Brain microvascular endothelial cell (primary cell): ENCODE measurements at regions not wholly inside any gene's neighbourhood (a gene's known extent, or its start where the extent isn't known, plus 50 kb on each side); places are given as distances from the start of the nearest gene placed in this dataset.
"Not testable (repeated sequence)": the region's sequence is repeated elsewhere in the genome, so short reads cannot be mapped to it uniquely, and the experiment has no call there.

ENCODE experiments used
- DNase-seq: peaks from one replicate; pipeline ENCODE4 v3.0.0-alpha.2; 2020
- H3K27ac ChIP-seq: fragments of 250-450 bp; sonication (Bioruptor Pico); 2 replicates; pipeline ENCODE4 v1.5.1; 2020; ENCODE audit warnings: mild to moderate bottlenecking, moderate library complexity
- H3K27me3 ChIP-seq: fragments of 250-450 bp; sonication (Bioruptor Pico); replicated peaks from 2 replicates; pipeline ENCODE4 v1.5.1; 2020; ENCODE audit warnings: mild to moderate bottlenecking
- H3K36me3 ChIP-seq: fragments of 250-450 bp; sonication (Bioruptor Pico); replicated peaks from 2 replicates; pipeline ENCODE4 v1.5.1; 2020; ENCODE audit warnings: mild to moderate bottlenecking
- H3K4me3 ChIP-seq: 2 replicates; pipeline ENCODE4 v1.5.1; 2011; ENCODE audit warnings: low read depth, mild to moderate bottlenecking, control low read depth, low read length, moderate library complexity
- CTCF ChIP-seq: IDR thresholded peaks from 2 replicates; pipeline ENCODE4 v1.5.1; 2011; ENCODE audit warnings: low read depth, mild to moderate bottlenecking, moderate library complexity, low read length, control low read depth, inconsistent platforms; ENCODE audit errors: missing control alignments
- in situ Hi-C: cut with HindIII; loops from 2 replicates; pipeline ENCODE4 v1.10.0; 2017; ENCODE audit warnings: low sequenced_read_pairs, low pct_ligation_motif_present

- Histone ChIP-seq H3K4me3 (no peak overlapping the region), H3K27me3 (no peaks in the 10 kb centered on the region), H3K36me3 (no peaks in the 10 kb centered on the region), H3K27ac (no peak overlapping the region)
- no peak for TF ChIP-seq CTCF
- in situ Hi-C loops = no loop called here
- DNase-seq = no peak
Observed at GRCh38 chr1:213623064-213623581, 364.6 kb upstream of the PROX1 start.

- no peaks in the 10 kb centered on the region for H3K36me3 ChIP-seq
- in situ Hi-C loops = no loop called here
- H3K27ac ChIP-seq = no peak overlapping the region
- no peaks in the 10 kb centered on the region for H3K27me3 ChIP-seq
- no peak for TF ChIP-seq CTCF
- DNase-seq = no peak
- no peak overlapping the region for H3K4me3 ChIP-seq
Observed at GRCh38 chr1:213623862-213624261, 363.9 kb upstream of the PROX1 start.

- in situ Hi-C loops, H3K36me3 ChIP-seq: not testable (repeated sequence)
Observed at GRCh38 chr1:213636778-213637177, 351.0 kb upstream of the PROX1 start.

GRCh38 chr1:213641312-213641711 is 346.5 kb upstream of the PROX1 start:
- Histone ChIP-seq H3K27me3 (no peaks in the 10 kb centered on the region), H3K27ac (no peak overlapping the region), H3K4me3 (no peak overlapping the region), H3K36me3 (no peaks in the 10 kb centered on the region)
- no peak for DNase-seq
- no peak for TF ChIP-seq CTCF
- in situ Hi-C loops = no loop called here

More at GRCh38 chr1:213636778-213637177, 351.0 kb upstream of the PROX1 start:
- H3K27me3 ChIP-seq, H3K27ac ChIP-seq, H3K4me3 ChIP-seq, DNase-seq: not testable (repeated sequence)

- Histone ChIP-seq H3K27me3 (no peaks in the 10 kb centered on the region), H3K36me3 (no peaks in the 10 kb centered on the region), H3K4me3 (no peak overlapping the region), H3K27ac (no peak overlapping the region)
- in situ Hi-C loops = no loop called here
- no peak for TF ChIP-seq CTCF
- DNase-seq = no peak
Observed at GRCh38 chr1:213643360-213643759, 344.4 kb upstream of the PROX1 start.

- DNase-seq = no peak
- in situ Hi-C loops = no loop called here
- no peak for TF ChIP-seq CTCF
- no peak overlapping the region for H3K27ac ChIP-seq
- H3K27me3 ChIP-seq = no peaks in the 10 kb centered on the region
- no peaks in the 10 kb centered on the region for H3K36me3 ChIP-seq
- H3K4me3 ChIP-seq = no peak overlapping the region
Observed at GRCh38 chr1:213647864-213648650, 339.7 kb upstream of the PROX1 start.
